Keratinocyte (primary cell): ENCODE measurements at regions not wholly inside any gene's neighbourhood (a gene's known extent, or its start where the extent isn't known, plus 50 kb on each side); places are given as distances from the start of the nearest gene placed in this dataset.
A peak's percentile ranks its signal among the peaks of the same experiment; 100 is the strongest.

ENCODE experiments used
- DNase-seq: peaks from one replicate; pipeline ENCODE4 v3.0.0-alpha.2; 2011; ENCODE audit warnings: low read depth, missing footprints, low spot score
- FAIRE-seq: peaks from 2 replicates; lab custom pipeline; 2011; peaks lifted over from hg19 to GRCh38; lab: Jason Lieb, UNC
- H2AFZ ChIP-seq: 2 replicates; pipeline ENCODE4 v1.6.0; 2012; ENCODE audit warnings: low read length, control low read depth, inconsistent platforms; ENCODE audit not compliant: control insufficient read depth
- H3K27ac ChIP-seq: 2 replicates; pipeline ENCODE4 v1.5.1; 2011; ENCODE audit warnings: low read length; ENCODE audit not compliant: control insufficient read depth, insufficient read depth
- H3K27me3 ChIP-seq: 3 replicates; pipeline ENCODE4 v1.6.0; 2011; ENCODE audit warnings: low read length; ENCODE audit not compliant: control insufficient read depth, insufficient read depth; ENCODE audit errors: extremely low read depth
- H3K36me3 ChIP-seq, 2 experiments: 2 replicates in 1 of 2; 3 replicates in 1 of 2; pipeline ENCODE4 v1.5.1; 2011; ENCODE audit warnings: low read length in 2 of 2, mild to moderate bottlenecking in 1 of 2; ENCODE audit not compliant: control insufficient read depth in 2 of 2, insufficient read depth in 2 of 2; ENCODE audit errors: extremely low read depth in 1 of 2
- H3K4me1 ChIP-seq: 3 replicates; pipeline ENCODE4 v1.5.1; 2011; ENCODE audit warnings: low read length; ENCODE audit not compliant: control insufficient read depth, insufficient read depth; ENCODE audit errors: extremely low read depth
- H3K4me2 ChIP-seq: 3 replicates; pipeline ENCODE4 v1.6.0; 2011; ENCODE audit warnings: low read depth, low read length; ENCODE audit not compliant: control insufficient read depth, insufficient read depth; ENCODE audit errors: extremely low read depth
- H3K4me3 ChIP-seq, 3 experiments: fragments of 200-600 bp in 1 of 3; sonication (generic) in 1 of 3; 2 replicates in 2 of 3; 3 replicates in 1 of 3; pipeline ENCODE4 v1.5.1; 2011 to 2016; ENCODE audit warnings: low read length in 3 of 3, mild to moderate bottlenecking in 3 of 3, control low read depth in 2 of 3, inconsistent platforms in 1 of 3, low read depth in 1 of 3, mixed read lengths in 1 of 3, mixed run types in 1 of 3, moderate library complexity in 1 of 3; ENCODE audit not compliant: control insufficient read depth in 2 of 3, insufficient read depth in 2 of 3; ENCODE audit errors: extremely low read depth in 1 of 3
- H3K79me2 ChIP-seq: 2 replicates; pipeline ENCODE4 v1.6.0; 2012; ENCODE audit warnings: low read length; ENCODE audit not compliant: control insufficient read depth, insufficient read depth
- H3K9ac ChIP-seq: 3 replicates; pipeline ENCODE4 v1.6.0; 2011; ENCODE audit warnings: low read length; ENCODE audit not compliant: control insufficient read depth, insufficient read depth; ENCODE audit errors: extremely low read depth
- H3K9me1 ChIP-seq: 3 replicates; pipeline ENCODE4 v1.6.0; 2011; ENCODE audit warnings: low read length; ENCODE audit not compliant: control insufficient read depth, insufficient read depth; ENCODE audit errors: extremely low read depth
- H3K9me3 ChIP-seq: 2 replicates; pipeline ENCODE4 v1.5.1; 2012; ENCODE audit warnings: low read depth, low read length; ENCODE audit not compliant: control insufficient read depth
- H4K20me1 ChIP-seq: 3 replicates; pipeline ENCODE4 v1.6.0; 2011; ENCODE audit warnings: low read length; ENCODE audit not compliant: control insufficient read depth, insufficient read depth; ENCODE audit errors: extremely low read depth
- CTCF ChIP-seq, 3 experiments: IDR thresholded peaks in 1 of 3; conservative IDR thresholded peaks in 1 of 3; optimal IDR thresholded peaks in 1 of 3; 2 replicates in 2 of 3; 3 replicates in 1 of 3; pipeline versions ENCODE3 to v1.5.1; 2011; ENCODE audit warnings: low read length in 3 of 3, mild to moderate bottlenecking in 3 of 3, moderate library complexity in 2 of 3, control low read depth in 1 of 3, inconsistent platforms in 1 of 3; ENCODE audit not compliant: insufficient read depth in 2 of 3; ENCODE audit errors: extremely low read depth in 1 of 3
- EZH2 ChIP-seq: IDR thresholded peaks from one replicate; pipeline ENCODE4 v1.6.1; 2012; ENCODE audit warnings: inconsistent platforms, mild to moderate bottlenecking, low read length, moderate library complexity
- dilution Hi-C: fragments of 300-500 bp; cut with MboI; formaldehyde crosslinking; loops from one replicate; pipeline ENCODE4 v1.7.0; 2020; ENCODE audit warnings: low sequenced_read_pairs; ENCODE audit not compliant: extremely low pct_ligation_motif_present

GRCh38 chr14:85858634-85859033, 328.7 kb downstream of the FLRT2 start:
- Histone ChIP-seq H3K4me2 (no peak overlapping the region), H3K79me2 (no peaks in the 10 kb centered on the region), H2AFZ (no peak overlapping the region), H3K4me1 (no peaks in the 10 kb centered on the region), H3K9ac (no peak overlapping the region), H3K27ac (no peak overlapping the region), H3K9me1 (no peaks in the 10 kb centered on the region), H3K9me3 (no peaks in the 10 kb centered on the region), H3K36me3 (no peaks in the 10 kb centered on the region), H3K27me3 (no peaks in the 10 kb centered on the region), H3K4me3 (no peak overlapping the region), H4K20me1 (no peaks in the 10 kb centered on the region)
- dilution Hi-C loops: no loop called here
- TF ChIP-seq EZH2: no peak
- no peak for DNase-seq
- FAIRE-seq: no peak

DNA sequence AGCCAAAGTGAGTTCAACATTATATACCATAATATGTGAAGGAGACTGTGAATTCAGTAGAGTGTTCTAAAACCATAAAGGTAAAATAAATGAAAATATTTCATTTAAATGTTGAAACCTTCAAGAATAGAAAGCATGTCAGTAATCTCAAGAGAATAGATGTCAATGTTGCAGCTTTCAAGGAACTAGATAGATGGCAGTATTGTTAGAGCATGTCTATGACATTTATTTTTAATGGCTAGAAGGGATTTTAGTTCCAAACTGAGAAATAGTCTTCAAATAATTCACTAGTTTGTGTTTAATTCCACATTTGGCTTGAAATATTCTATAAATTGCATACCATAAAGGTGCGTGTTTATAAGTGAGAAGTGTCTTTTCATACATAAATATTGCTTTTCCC, 326.5 kb downstream of the FLRT2 start:
- FAIRE-seq (no peak), DNase-seq (no peak)
- TF ChIP-seq EZH2: no peak
- peak in 1 of 3 experiments; percentile 21 for TF ChIP-seq CTCF (optimal IDR thresholded peaks at IDR 0.05 in 1 of 3, IDR thresholded peaks at IDR 0.05 in 1 of 3, conservative IDR thresholded peaks at IDR 0.05 in 1 of 3; ENCODE audit: extremely low read depth in 1 of 3, insufficient read depth in 2 of 3, low read length in 3 of 3)
- H3K9ac ChIP-seq: no peak overlapping the region
- H2AFZ ChIP-seq: no peak overlapping the region
- dilution Hi-C loops: no loop called here
- no peaks in the 10 kb centered on the region for H3K79me2 ChIP-seq
- no peaks in the 10 kb centered on the region for H3K27me3 ChIP-seq
- no peak overlapping the region for H3K27ac ChIP-seq
- no peak overlapping the region for H3K4me2 ChIP-seq
- H3K4me1 ChIP-seq: no peaks in the 10 kb centered on the region
- H3K4me3 ChIP-seq: no peak overlapping the region
- H4K20me1 ChIP-seq: no peaks in the 10 kb centered on the region
- no peaks in the 10 kb centered on the region for H3K9me1 ChIP-seq
- no peaks in the 10 kb centered on the region for H3K9me3 ChIP-seq
- no peaks in the 10 kb centered on the region for H3K36me3 ChIP-seq

DNA sequence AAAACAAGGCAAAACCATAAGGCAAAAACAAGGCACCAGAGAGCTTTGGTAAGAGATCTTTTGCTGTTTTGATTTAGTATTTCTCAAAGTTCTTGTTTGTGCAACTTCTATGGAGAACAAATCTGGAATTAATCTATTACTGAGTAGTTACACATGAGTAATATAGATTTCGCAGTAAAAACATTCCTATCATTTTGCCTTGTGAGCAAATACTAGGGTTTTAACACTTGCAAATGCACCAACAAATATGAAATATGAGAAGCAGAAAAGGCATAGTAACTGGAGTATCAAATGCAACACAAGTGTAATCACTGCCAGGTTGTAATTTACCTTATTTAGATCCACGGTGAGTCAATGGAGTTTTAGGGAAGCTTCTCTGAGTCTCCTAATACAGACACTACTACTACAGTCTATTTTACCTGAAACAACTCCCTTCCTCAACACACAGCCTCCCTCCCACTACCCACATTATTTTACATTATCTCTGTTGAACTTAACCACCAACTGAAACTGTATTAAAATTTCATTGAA, 324.1 kb downstream of the FLRT2 start:
- DNase-seq (no peak), FAIRE-seq (no peak)
- no peaks in the 10 kb centered on the region for H3K9me1 ChIP-seq
- no peak overlapping the region for H3K4me2 ChIP-seq
- no peak overlapping the region for H2AFZ ChIP-seq
- H3K27me3 ChIP-seq: no peaks in the 10 kb centered on the region
- H4K20me1 ChIP-seq: no peaks in the 10 kb centered on the region
- TF ChIP-seq EZH2 (no peak), CTCF (optimal IDR thresholded peaks at IDR 0.05 in 1 of 3, IDR thresholded peaks at IDR 0.05 in 1 of 3, conservative IDR thresholded peaks at IDR 0.05 in 1 of 3; ENCODE audit: extremely low read depth in 1 of 3, insufficient read depth in 2 of 3, low read length in 3 of 3) (no peak)
- no peak overlapping the region for H3K9ac ChIP-seq
- no peak overlapping the region for H3K27ac ChIP-seq
- no peaks in the 10 kb centered on the region for H3K36me3 ChIP-seq
- H3K4me1 ChIP-seq: no peaks in the 10 kb centered on the region
- dilution Hi-C loops: no loop called here
- no peak overlapping the region for H3K4me3 ChIP-seq
- no peaks in the 10 kb centered on the region for H3K79me2 ChIP-seq
- no peaks in the 10 kb centered on the region for H3K9me3 ChIP-seq
